ENCODE measurements at regions not wholly inside any gene's neighbourhood (a gene's known extent, or its start where the extent isn't known, plus 50 kb on each side); places are given as distances from the start of the nearest gene placed in this dataset.

GRCh38 chr11:96635655-96636054 is 245.8 kb downstream of the JRKL start:
- in situ Hi-C loops (cut with HindIII; ENCODE audit: low pct_unique_long_range_greater_than_20kb, low sequenced_read_pairs), result no loop called here
- TF ChIP-seq JUND (IDR thresholded peaks at IDR 0.05; ENCODE audit: low read depth), result no peak
- DNase-seq (ENCODE audit: low read depth in 1 of 2, low spot score in 1 of 2), result no peak

DNA sequence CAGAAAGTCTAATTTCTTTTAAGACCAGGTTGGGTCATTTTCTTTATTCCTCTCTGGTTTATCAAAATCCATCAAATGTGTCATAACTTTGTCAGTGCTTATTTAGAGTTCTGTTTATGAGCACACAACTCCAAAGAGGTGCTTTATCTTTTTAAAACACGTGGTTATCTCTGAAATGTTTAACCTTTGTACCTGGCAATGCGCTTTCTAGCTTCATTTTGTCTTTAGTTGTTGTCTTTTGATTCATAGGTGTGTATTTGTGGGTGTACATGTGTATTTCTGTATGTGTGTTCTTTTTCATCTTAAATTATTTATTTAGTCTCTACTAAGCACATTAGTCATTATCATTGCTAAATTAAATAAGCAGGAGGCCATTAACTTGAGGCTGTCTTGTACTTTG is 251.4 kb downstream of the JRKL start:
- in situ Hi-C loops (cut with HindIII; ENCODE audit: low pct_unique_long_range_greater_than_20kb, low sequenced_read_pairs), result no loop called here
- TF ChIP-seq JUND (IDR thresholded peaks at IDR 0.05; ENCODE audit: low read depth), result no peak
- DNase-seq (ENCODE audit: low read depth in 1 of 2, low spot score in 1 of 2), result no peak

DNA sequence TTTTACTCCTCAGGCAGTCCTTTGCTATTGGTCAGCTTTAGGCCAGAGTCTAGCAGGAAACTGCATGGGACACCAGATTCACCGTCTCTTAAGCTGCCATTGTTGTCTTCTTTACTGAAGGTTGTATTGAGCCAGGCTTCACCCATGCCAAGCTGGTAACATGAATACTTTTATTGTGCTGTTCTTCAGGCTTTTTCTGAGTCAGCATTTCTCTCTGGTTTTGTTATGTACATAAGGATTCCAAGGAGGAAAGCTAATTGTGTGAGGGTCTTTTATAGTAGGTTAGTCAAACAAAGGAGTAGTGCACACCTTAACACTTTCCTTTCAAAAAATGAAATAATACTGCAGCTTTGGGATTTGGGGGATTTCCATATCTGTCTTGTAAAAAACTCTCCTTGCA is 252.8 kb downstream of the JRKL start:
- no peak for DNase-seq (ENCODE audit: low read depth in 1 of 2, low spot score in 1 of 2)
- in situ Hi-C loops (cut with HindIII; ENCODE audit: low pct_unique_long_range_greater_than_20kb, low sequenced_read_pairs), result no loop called here
- TF ChIP-seq JUND (IDR thresholded peaks at IDR 0.05; ENCODE audit: low read depth), result no peak

GRCh38 chr11:96643173-96643572 is 253.4 kb downstream of the JRKL start:
- in situ Hi-C loops (cut with HindIII; ENCODE audit: low pct_unique_long_range_greater_than_20kb, low sequenced_read_pairs), result no loop called here
- no peak for DNase-seq (ENCODE audit: low read depth in 1 of 2, low spot score in 1 of 2)

GRCh38 chr11:96647621-96648020 is 257.8 kb downstream of the JRKL start:
- in situ Hi-C loops (cut with HindIII; ENCODE audit: low pct_unique_long_range_greater_than_20kb, low sequenced_read_pairs), result no loop called here
- no peak for TF ChIP-seq JUND (IDR thresholded peaks at IDR 0.05; ENCODE audit: low read depth)

More at GRCh38 chr11:96643173-96643572, 253.4 kb downstream of the JRKL start:
- TF ChIP-seq JUND (IDR thresholded peaks at IDR 0.05; ENCODE audit: low read depth), result no peak

GRCh38 chr11:96648991-96649390 is 259.2 kb downstream of the JRKL start:
- TF ChIP-seq JUND (IDR thresholded peaks at IDR 0.05; ENCODE audit: low read depth), result no peak
- in situ Hi-C loops (cut with HindIII; ENCODE audit: low pct_unique_long_range_greater_than_20kb, low sequenced_read_pairs), result no loop called here
- no peak for DNase-seq (ENCODE audit: low read depth in 1 of 2, low spot score in 1 of 2)

More at GRCh38 chr11:96647621-96648020, 257.8 kb downstream of the JRKL start:
- no peak for DNase-seq (ENCODE audit: low read depth in 1 of 2, low spot score in 1 of 2)

DNA sequence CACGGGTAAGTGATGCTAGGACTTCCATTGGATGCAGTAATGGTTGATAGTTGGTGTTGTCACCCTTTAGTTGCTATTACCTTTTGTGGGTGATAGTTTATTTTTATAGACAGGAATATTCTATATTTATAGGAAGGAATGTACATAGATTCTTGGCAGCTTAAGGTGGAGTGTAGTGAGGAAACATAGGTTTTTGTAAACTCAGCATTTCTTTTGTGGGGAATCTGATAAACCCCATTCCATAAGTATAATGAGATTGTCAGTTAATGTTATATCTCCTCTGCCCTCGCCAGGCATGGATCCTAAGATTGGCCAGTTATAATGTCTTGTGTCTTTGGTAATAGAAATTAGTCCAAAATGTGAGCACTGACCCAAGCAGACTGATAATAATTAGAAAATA is 262.7 kb downstream of the JRKL start:
- in situ Hi-C loops (cut with HindIII; ENCODE audit: low pct_unique_long_range_greater_than_20kb, low sequenced_read_pairs), result no loop called here
- no peak for TF ChIP-seq JUND (IDR thresholded peaks at IDR 0.05; ENCODE audit: low read depth)
- DNase-seq (ENCODE audit: low read depth in 1 of 2, low spot score in 1 of 2), result no peak

DNA sequence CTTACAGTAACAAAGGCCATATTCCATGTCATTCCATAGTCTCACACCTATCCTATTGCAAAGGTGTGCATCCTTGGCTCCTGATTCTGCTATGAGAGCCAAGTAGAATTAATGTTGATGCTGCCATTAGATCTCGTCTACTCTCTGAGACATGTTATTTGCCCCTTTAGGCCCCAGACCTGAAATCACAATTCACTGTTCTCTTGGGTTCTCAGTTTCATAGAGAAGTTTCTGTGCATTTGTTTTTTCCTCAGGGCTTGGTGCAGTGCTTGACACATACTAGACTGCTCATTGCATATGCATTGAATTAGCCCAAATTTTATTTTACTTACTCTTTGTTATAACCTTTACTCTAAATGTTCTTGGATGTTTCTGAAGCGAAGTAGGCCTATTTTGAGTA is 265.7 kb downstream of the JRKL start:
- no peak for TF ChIP-seq JUND (IDR thresholded peaks at IDR 0.05; ENCODE audit: low read depth)
- no peak for DNase-seq (ENCODE audit: low read depth in 1 of 2, low spot score in 1 of 2)
- in situ Hi-C loops (cut with HindIII; ENCODE audit: low pct_unique_long_range_greater_than_20kb, low sequenced_read_pairs), result no loop called here

GRCh38 chr11:96658436-96658835 is 268.6 kb downstream of the JRKL start:
- in situ Hi-C loops (cut with HindIII; ENCODE audit: low pct_unique_long_range_greater_than_20kb, low sequenced_read_pairs), result no loop called here
- no peak for DNase-seq (ENCODE audit: low read depth in 1 of 2, low spot score in 1 of 2)
- no peak for TF ChIP-seq JUND (IDR thresholded peaks at IDR 0.05; ENCODE audit: low read depth)

- TF ChIP-seq JUND (IDR thresholded peaks at IDR 0.05; ENCODE audit: low read depth), result no peak
- in situ Hi-C loops (cut with HindIII; ENCODE audit: low pct_unique_long_range_greater_than_20kb, low sequenced_read_pairs), result no loop called here
- DNase-seq (ENCODE audit: low read depth in 1 of 2, low spot score in 1 of 2), result no peak
Measured at GRCh38 chr11:96664110-96664509, 274.3 kb downstream of the JRKL start.

DNA sequence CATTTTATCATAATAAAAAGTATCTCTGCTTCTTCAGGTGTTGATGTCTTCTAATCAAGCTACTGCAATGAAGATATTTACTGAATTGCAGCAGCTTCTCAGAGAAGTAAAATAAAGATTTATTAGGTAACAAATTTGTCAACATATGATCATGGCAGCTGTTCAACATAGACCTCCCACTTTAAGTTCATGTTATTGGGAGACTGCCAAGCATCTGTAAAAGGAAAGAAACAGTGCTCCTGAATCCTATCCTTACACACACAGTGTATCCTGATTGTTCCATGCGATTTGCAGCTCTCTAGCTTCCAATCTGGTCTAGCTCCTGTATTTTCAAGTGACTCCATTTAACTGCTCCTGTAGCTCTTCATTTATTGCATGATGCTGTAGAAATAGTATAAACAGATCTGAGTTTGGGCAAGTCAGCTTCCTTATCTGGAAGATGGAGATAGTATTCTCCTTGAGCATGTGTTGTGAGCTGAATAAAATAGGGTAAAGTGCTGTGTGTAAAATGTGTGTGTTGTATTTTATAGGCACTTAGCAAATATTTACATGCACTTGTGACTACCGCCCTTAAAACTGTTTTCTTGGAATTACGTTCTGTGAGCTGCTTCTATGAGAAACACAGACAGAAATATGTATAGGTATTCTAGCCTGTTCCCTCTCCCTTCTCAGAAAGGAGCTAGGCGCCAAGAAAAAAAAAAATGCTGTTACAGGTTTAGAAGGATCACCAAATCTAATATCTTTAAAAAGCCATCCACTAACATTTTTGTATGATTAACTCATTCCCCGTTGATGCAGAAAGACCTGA is 290.6 kb downstream of the JRKL start:
- in situ Hi-C loops (cut with HindIII; ENCODE audit: low pct_unique_long_range_greater_than_20kb, low sequenced_read_pairs), result no loop called here
- no peak for DNase-seq (ENCODE audit: low read depth in 1 of 2, low spot score in 1 of 2)
- TF ChIP-seq JUND (IDR thresholded peaks at IDR 0.05; ENCODE audit: low read depth), result no peak

GRCh38 chr11:96681019-96681716 is 291.4 kb downstream of the JRKL start:
- DNase-seq (ENCODE audit: low read depth in 1 of 2, low spot score in 1 of 2), result no peak
- in situ Hi-C loops (cut with HindIII; ENCODE audit: low pct_unique_long_range_greater_than_20kb, low sequenced_read_pairs), result no loop called here
- no peak for TF ChIP-seq JUND (IDR thresholded peaks at IDR 0.05; ENCODE audit: low read depth)

GRCh38 chr11:96694338-96694737 is 304.5 kb downstream of the JRKL start:
- in situ Hi-C loops (cut with HindIII; ENCODE audit: low pct_unique_long_range_greater_than_20kb, low sequenced_read_pairs), result no loop called here
- TF ChIP-seq JUND (IDR thresholded peaks at IDR 0.05; ENCODE audit: low read depth), result no peak
- DNase-seq (ENCODE audit: low read depth in 1 of 2, low spot score in 1 of 2), result no peak

All from T47D (cell line).